ENCODE measurements at regions not wholly inside any gene's neighbourhood (a gene's known extent, or its start where the extent isn't known, plus 50 kb on each side); places are given as distances from the start of the nearest gene placed in this dataset.

GRCh38 chr2:118706844-118707243, 140.6 kb downstream of the EN1 start:
- H3K4me3 ChIP-seq (ENCODE audit: low read length, poor library complexity, severe bottlenecking) = no peak overlapping the region
- H3K9me3 ChIP-seq (ENCODE audit: insufficient read depth, low read depth, low read length) = no peaks in the 10 kb centered on the region
- no peaks in the 10 kb centered on the region for H3K4me1 ChIP-seq (ENCODE audit: insufficient read depth, low read length, poor library complexity, severe bottlenecking)
- H3K9ac ChIP-seq (ENCODE audit: low read depth, low read length, poor library complexity, severe bottlenecking) = no peak overlapping the region
- H3K79me2 ChIP-seq (ENCODE audit: insufficient read depth, low read length) = no peaks in the 10 kb centered on the region
- no peak overlapping the region for H2AFZ ChIP-seq (ENCODE audit: low read length)
- H3K9me2 ChIP-seq (replicated peaks; ENCODE audit: low read depth, low read length) = no peaks in the 10 kb centered on the region
- no peaks in the 10 kb centered on the region for H3K36me3 ChIP-seq (ENCODE audit: insufficient read depth, low read length)
- no peaks in the 10 kb centered on the region for H3K27me3 ChIP-seq (ENCODE audit: insufficient read depth, low read length, poor library complexity, severe bottlenecking)
- no peaks in the 10 kb centered on the region for H4K20me1 ChIP-seq (ENCODE audit: insufficient read depth, low read length, poor library complexity, severe bottlenecking)
- TF ChIP-seq CTCF (conservative IDR thresholded peaks at IDR 0.05; ENCODE audit: low read length) = no peak
- TF ChIP-seq EZH2phosphoT487 (IDR thresholded peaks at IDR 0.05; ENCODE audit: borderline replicate concordance) = no peak
- H3F3A ChIP-seq (ENCODE audit: low read depth) = no peaks in the 10 kb centered on the region
- H3K4me2 ChIP-seq (ENCODE audit: low read depth, low read length, poor library complexity, severe bottlenecking) = no peak overlapping the region

DNA sequence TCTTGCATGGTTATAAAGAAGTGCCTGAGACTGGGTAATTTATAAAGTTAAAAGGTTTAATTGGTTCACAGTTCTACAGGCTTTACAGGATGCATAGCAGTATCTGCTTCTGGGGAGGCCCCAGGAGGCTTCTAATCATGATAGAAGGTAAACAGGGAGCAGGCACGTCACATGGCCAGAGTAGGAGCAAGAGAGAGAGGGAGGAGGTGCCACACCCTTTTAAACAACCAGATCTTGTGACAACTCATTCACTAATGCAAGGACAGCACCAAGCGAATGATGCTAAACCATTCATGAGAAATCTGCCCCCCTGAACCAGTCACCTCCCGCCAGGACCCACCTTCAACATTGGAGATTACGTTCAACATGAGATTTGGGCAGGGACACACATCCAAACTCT, 141.1 kb downstream of the EN1 start:
- no peaks in the 10 kb centered on the region for H3K79me2 ChIP-seq (ENCODE audit: insufficient read depth, low read length)
- no peak overlapping the region for H2AFZ ChIP-seq (ENCODE audit: low read length)
- no peak for TF ChIP-seq EZH2phosphoT487 (IDR thresholded peaks at IDR 0.05; ENCODE audit: borderline replicate concordance)
- TF ChIP-seq CTCF (conservative IDR thresholded peaks at IDR 0.05; ENCODE audit: low read length) = no peak
- no peak overlapping the region for H3K4me2 ChIP-seq (ENCODE audit: low read depth, low read length, poor library complexity, severe bottlenecking)
- no peaks in the 10 kb centered on the region for H3K4me1 ChIP-seq (ENCODE audit: insufficient read depth, low read length, poor library complexity, severe bottlenecking)
- H3K36me3 ChIP-seq (ENCODE audit: insufficient read depth, low read length) = no peaks in the 10 kb centered on the region
- no peaks in the 10 kb centered on the region for H3K9me2 ChIP-seq (replicated peaks; ENCODE audit: low read depth, low read length)
- no peak overlapping the region for H3K9ac ChIP-seq (ENCODE audit: low read depth, low read length, poor library complexity, severe bottlenecking)
- no peaks in the 10 kb centered on the region for H4K20me1 ChIP-seq (ENCODE audit: insufficient read depth, low read length, poor library complexity, severe bottlenecking)
- H3F3A ChIP-seq (ENCODE audit: low read depth) = no peaks in the 10 kb centered on the region
- H3K9me3 ChIP-seq (ENCODE audit: insufficient read depth, low read depth, low read length) = no peaks in the 10 kb centered on the region
- H3K4me3 ChIP-seq (ENCODE audit: low read length, poor library complexity, severe bottlenecking) = no peak overlapping the region
- H3K27me3 ChIP-seq (ENCODE audit: insufficient read depth, low read length, poor library complexity, severe bottlenecking) = no peaks in the 10 kb centered on the region

GRCh38 chr2:118705032-118705431, 142.4 kb downstream of the EN1 start:
- Histone ChIP-seq H3K9me2 (replicated peaks; ENCODE audit: low read depth, low read length) (no peaks in the 10 kb centered on the region), H3F3A (ENCODE audit: low read depth) (no peaks in the 10 kb centered on the region), H3K79me2 (ENCODE audit: insufficient read depth, low read length) (no peaks in the 10 kb centered on the region), H3K4me2 (ENCODE audit: low read depth, low read length, poor library complexity, severe bottlenecking) (no peak overlapping the region), H3K9ac (ENCODE audit: low read depth, low read length, poor library complexity, severe bottlenecking) (no peak overlapping the region), H3K9me3 (ENCODE audit: insufficient read depth, low read depth, low read length) (no peaks in the 10 kb centered on the region), H2AFZ (ENCODE audit: low read length) (no peak overlapping the region), H3K4me1 (ENCODE audit: insufficient read depth, low read length, poor library complexity, severe bottlenecking) (no peaks in the 10 kb centered on the region), H3K27me3 (ENCODE audit: insufficient read depth, low read length, poor library complexity, severe bottlenecking) (no peaks in the 10 kb centered on the region), H3K4me3 (ENCODE audit: low read length, poor library complexity, severe bottlenecking) (no peak overlapping the region), H4K20me1 (ENCODE audit: insufficient read depth, low read length, poor library complexity, severe bottlenecking) (no peaks in the 10 kb centered on the region), H3K36me3 (ENCODE audit: insufficient read depth, low read length) (no peaks in the 10 kb centered on the region)
- TF ChIP-seq CTCF (conservative IDR thresholded peaks at IDR 0.05; ENCODE audit: low read length) (no peak), EZH2phosphoT487 (IDR thresholded peaks at IDR 0.05; ENCODE audit: borderline replicate concordance) (no peak)
